Endothelial cell of umbilical vein (primary cell): ENCODE measurements at regions not wholly inside any gene's neighbourhood (a gene's known extent, or its start where the extent isn't known, plus 50 kb on each side); places are given as distances from the start of the nearest gene placed in this dataset.

Source experiments
- BruUV-seq: library from RNA; stranded (reverse); fragments of 400-500 nt; replicated peaks from 2 replicates; lab custom pipeline; 2021; lab: Mats Ljungman, UMichigan
- CTCF ChIA-PET: fragments of 300-600, 350-600 bp; sonication (Branson Sonifier 250); formaldehyde crosslinking; loops from one replicate; lab custom pipeline; 2021; ENCODE audit warnings: antibody characterized with exemption, inconsistent platforms; lab: Charles Lee
- POLR2A ChIA-PET: fragments of 300-600, 350-600 bp; sonication (Branson Sonifier 250); formaldehyde crosslinking; loops from one replicate; lab custom pipeline; 2021; ENCODE audit warnings: antibody characterized with exemption, inconsistent platforms; lab: Charles Lee
- DNase-seq: peaks from one replicate; pipeline ENCODE4 v3.0.0-alpha.2; 2011; ENCODE audit warnings: low read depth, low spot score
- FAIRE-seq: peaks from 2 replicates; lab custom pipeline; 2011; peaks lifted over from hg19 to GRCh38; lab: Jason Lieb, UNC
- H2AFZ ChIP-seq: 2 replicates; pipeline ENCODE4 v1.6.0; 2012; ENCODE audit warnings: low read depth, low read length, control low read depth, inconsistent platforms
- H3K27ac ChIP-seq: 2 replicates; pipeline ENCODE4 v1.5.1; 2011; ENCODE audit warnings: low read depth, mild to moderate bottlenecking, control low read depth, low read length, moderate library complexity; ENCODE audit not compliant: insufficient read depth
- H3K27me3 ChIP-seq, 2 experiments: 2 replicates each; pipeline versions ENCODE4 v1.6.0 to v1.6.1; 2011; ENCODE audit warnings: low read length in 2 of 2, mixed read lengths in 1 of 2; ENCODE audit not compliant: control insufficient read depth in 2 of 2, insufficient read depth in 2 of 2
- H3K36me3 ChIP-seq, 2 experiments: 2 replicates in 1 of 2; 3 replicates in 1 of 2; pipeline ENCODE4 v1.5.1; 2011; ENCODE audit warnings: low read length in 2 of 2, mild to moderate bottlenecking in 1 of 2, moderate library complexity in 1 of 2; ENCODE audit not compliant: control insufficient read depth in 2 of 2, insufficient read depth in 2 of 2; ENCODE audit errors: extremely low read depth in 1 of 2
- H3K4me1 ChIP-seq: 3 replicates; pipeline ENCODE4 v1.5.1; 2011; ENCODE audit warnings: mild to moderate bottlenecking, low read length; ENCODE audit not compliant: control insufficient read depth, insufficient read depth; ENCODE audit errors: extremely low read depth
- H3K4me2 ChIP-seq: 2 replicates; pipeline ENCODE4 v1.6.1; 2011; ENCODE audit warnings: low read length, control low read depth, mixed read lengths; ENCODE audit not compliant: insufficient read depth
- H3K4me3 ChIP-seq, 3 experiments: fragments of 200-600 bp in 1 of 3; sonication (generic), shearing (Covaris generic) in 1 of 3; replicated peaks in 1 of 3; 2 replicates each; pipeline ENCODE4 v1.5.1; 2011 to 2016; ENCODE audit warnings: control low read depth in 3 of 3, low read length in 3 of 3, mild to moderate bottlenecking in 2 of 3, inconsistent platforms in 1 of 3, low read depth in 1 of 3, moderate library complexity in 1 of 3; ENCODE audit not compliant: insufficient read depth in 1 of 3
- H3K79me2 ChIP-seq: 2 replicates; pipeline ENCODE4 v1.6.0; 2012; ENCODE audit warnings: low read length, inconsistent platforms; ENCODE audit not compliant: control insufficient read depth, insufficient read depth
- H3K9ac ChIP-seq: replicated peaks from 2 replicates; pipeline ENCODE3; 2011; ENCODE audit warnings: low read length, control low read depth; ENCODE audit not compliant: insufficient read depth; ENCODE audit errors: extremely low read depth
- H3K9me1 ChIP-seq: replicated peaks from 3 replicates; pipeline ENCODE4 v1.6.0; 2011; ENCODE audit warnings: mild to moderate bottlenecking, low read length; ENCODE audit not compliant: control insufficient read depth, insufficient read depth; ENCODE audit errors: extremely low read depth
- H3K9me3 ChIP-seq: replicated peaks from 2 replicates; pipeline ENCODE4 v1.5.1; 2012; ENCODE audit warnings: low read length, inconsistent platforms; ENCODE audit not compliant: control insufficient read depth, insufficient read depth
- H4K20me1 ChIP-seq: replicated peaks from 2 replicates; pipeline ENCODE3; 2011; ENCODE audit warnings: mild to moderate bottlenecking, low read length; ENCODE audit not compliant: control insufficient read depth, insufficient read depth; ENCODE audit errors: extremely low read depth
- CTCF ChIP-seq, 2 donors: IDR thresholded peaks; 1 replicate in 1 of 2; 2 replicates in 1 of 2; pipeline ENCODE4 v1.5.1; 2011; ENCODE audit warnings: low read length in 2 of 2, mild to moderate bottlenecking in 2 of 2, moderate library complexity in 2 of 2, control low read depth in 1 of 2, inconsistent platforms in 1 of 2, low read depth in 1 of 2; ENCODE audit not compliant: insufficient read depth in 1 of 2; ENCODE audit errors: extremely low read depth in 1 of 2
- EZH2 ChIP-seq: IDR thresholded peaks from 2 replicates; pipeline ENCODE4 v1.6.1; 2012; ENCODE audit warnings: borderline replicate concordance, low read depth, mild to moderate bottlenecking, moderate library complexity, low read length, inconsistent platforms; ENCODE audit not compliant: severe bottlenecking
- FOS ChIP-seq: IDR thresholded peaks from 2 replicates; pipeline ENCODE4 v1.6.1; 2011; ENCODE audit warnings: mild to moderate bottlenecking, low read length, moderate library complexity, borderline replicate concordance; ENCODE audit not compliant: insufficient read depth
- GATA2 ChIP-seq: IDR thresholded peaks from 2 replicates; pipeline ENCODE4 v1.7.0; 2011; ENCODE audit warnings: low read depth, mild to moderate bottlenecking, moderate library complexity, mixed read lengths, low read length; ENCODE audit not compliant: insufficient read length, insufficient read depth
- JUN ChIP-seq: IDR thresholded peaks from 2 replicates; pipeline ENCODE4 v1.6.1; 2011; ENCODE audit warnings: borderline replicate concordance, low read depth; ENCODE audit not compliant: insufficient read length, insufficient read depth
- MAX ChIP-seq: IDR thresholded peaks from 2 replicates; pipeline ENCODE4 v1.6.1; 2011; ENCODE audit not compliant: insufficient read depth, insufficient read length
- MYC ChIP-seq: IDR thresholded peaks from one replicate; pipeline ENCODE4 v1.6.1; 2011; ENCODE audit warnings: mild to moderate bottlenecking, low read depth, low read length
- POLR2A ChIP-seq: IDR thresholded peaks from 2 replicates; pipeline ENCODE4 v1.6.1; 2012; ENCODE audit warnings: low read depth, mild to moderate bottlenecking, control low read depth, low read length
- POLR2AphosphoS5 ChIP-seq: IDR thresholded peaks from 2 replicates; pipeline ENCODE4 v1.6.1; 2012; ENCODE audit warnings: low read depth, mild to moderate bottlenecking, control low read depth, low read length, moderate library complexity; ENCODE audit not compliant: insufficient read depth
- dilution Hi-C: fragments of 300-500 bp; cut with MboI; formaldehyde crosslinking; loops from one replicate; pipeline ENCODE4 v1.15.0; 2019; ENCODE audit warnings: low sequenced_read_pairs; ENCODE audit not compliant: extremely low pct_ligation_motif_present
- intact Hi-C: fragments of 100-400 bp; cut with micrococcal nuclease; formaldehyde crosslinking; loops from one replicate; pipeline ENCODE4 v1.10.0; 2022

GRCh38 chr2:221229099-221229498 is 343.0 kb downstream of the EPHA4 start:
- no peaks in the 10 kb centered on the region for H3K9me1 ChIP-seq
- H3K9ac ChIP-seq: no peak overlapping the region
- H3K4me3 ChIP-seq: no peak overlapping the region
- no peak overlapping the region for H3K4me2 ChIP-seq
- no peaks in the 10 kb centered on the region for H3K9me3 ChIP-seq
- H4K20me1 ChIP-seq: no peaks in the 10 kb centered on the region
- CTCF ChIA-PET: no interaction called here
- no peaks in the 10 kb centered on the region for H3K27me3 ChIP-seq
- H3K27ac ChIP-seq: no peak overlapping the region
- no peak for DNase-seq
- BruUV-seq: no TSS peak
- H3K4me1 ChIP-seq: no peaks in the 10 kb centered on the region
- H2AFZ ChIP-seq: no peak overlapping the region
- H3K36me3 ChIP-seq: no peaks in the 10 kb centered on the region
- POLR2A ChIA-PET: no interaction called here
- no peaks in the 10 kb centered on the region for H3K79me2 ChIP-seq
- TF ChIP-seq GATA2 (no peak), FOS (no peak), MAX (no peak), JUN (no peak)
- dilution Hi-C loops: no loop called here
- intact Hi-C loops: no loop called here
- FAIRE-seq: no peak

GRCh38 chr2:221231511-221231910 is 340.6 kb downstream of the EPHA4 start:
- H3K9me1 ChIP-seq: no peaks in the 10 kb centered on the region
- TF ChIP-seq MYC: no peak
- TF ChIP-seq POLR2A: no peak
- TF ChIP-seq EZH2: no peak
- no peak for TF ChIP-seq CTCF (IDR thresholded peaks at IDR 0.05; ENCODE audit: extremely low read depth in 1 of 2, insufficient read depth in 1 of 2, low read depth in 1 of 2, low read length in 2 of 2)
- TF ChIP-seq FOS: no peak
- no peak for TF ChIP-seq POLR2AphosphoS5
- TF ChIP-seq GATA2: no peak
- no peak for TF ChIP-seq JUN
- TF ChIP-seq MAX: no peak
- FAIRE-seq (no peak), DNase-seq (no peak)
- H3K27me3 ChIP-seq: no peaks in the 10 kb centered on the region
- H3K4me2 ChIP-seq: no peak overlapping the region
- H3K9me3 ChIP-seq: no peaks in the 10 kb centered on the region
- H3K4me3 ChIP-seq: no peak overlapping the region
- no peak overlapping the region for H2AFZ ChIP-seq
- ChIA-PET POLR2A (no interaction called here), CTCF (no interaction called here)
- no TSS peak for BruUV-seq
- intact Hi-C loops (no loop called here), dilution Hi-C loops (no loop called here)
- H3K27ac ChIP-seq: no peak overlapping the region
- no peaks in the 10 kb centered on the region for H3K79me2 ChIP-seq
- no peaks in the 10 kb centered on the region for H3K36me3 ChIP-seq
- peaks cover 13% of the 10 kb centered on the region for H3K4me1 ChIP-seq
- H3K9ac ChIP-seq: no peak overlapping the region
- H4K20me1 ChIP-seq: no peaks in the 10 kb centered on the region
